ENCODE measurements at regions not wholly inside any gene's neighbourhood (a gene's known extent, or its start where the extent isn't known, plus 50 kb on each side); places are given as distances from the start of the nearest gene placed in this dataset.
A peak's percentile ranks its signal among the peaks of the same experiment; 100 is the strongest.

DNA sequence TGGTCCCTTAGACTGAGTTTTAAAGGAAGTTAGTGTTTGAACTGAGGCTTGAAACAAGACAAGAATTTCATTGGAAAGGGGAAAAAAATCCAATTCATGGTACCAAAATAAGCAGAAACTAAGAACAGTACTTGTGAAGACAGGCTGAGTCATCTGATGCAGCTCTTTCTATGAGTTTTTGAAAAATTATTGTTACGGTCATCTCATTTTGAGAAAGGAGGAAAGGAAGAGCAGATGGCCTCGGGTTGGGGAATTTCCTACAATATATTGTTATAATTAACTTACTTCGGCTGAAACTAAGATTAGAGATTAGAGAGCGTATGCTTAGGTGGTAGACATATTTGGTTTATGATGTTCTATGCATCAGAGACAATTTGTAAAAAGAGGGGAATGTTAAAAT, 2164.8 kb upstream of the AGA start:
- Histone ChIP-seq H3K9me3 (replicated peaks; ENCODE audit: control insufficient read depth, insufficient read depth, low read length) (no peaks in the 10 kb centered on the region), H3K79me2 (ENCODE audit: control insufficient read depth, insufficient read depth, low read length) (no peaks in the 10 kb centered on the region), H3K27me3 (replicated peaks in 1 of 2; ENCODE audit: control insufficient read depth in 2 of 2, insufficient read depth in 2 of 2, low read length in 1 of 2) (no peaks in the 10 kb centered on the region), H3K9ac (ENCODE audit: control insufficient read depth, insufficient read depth, low read length) (no peak overlapping the region), H3K27ac (ENCODE audit: control insufficient read depth, insufficient read depth) (no peak overlapping the region), H3K4me2 (ENCODE audit: control insufficient read depth, insufficient read depth) (no peak overlapping the region), H3K4me3 (no peak overlapping the region), H4K20me1 (ENCODE audit: control insufficient read depth, insufficient read depth) (no peaks in the 10 kb centered on the region), H2AFZ (ENCODE audit: control insufficient read depth, low read depth, low read length) (no peak overlapping the region), H3K4me1 (ENCODE audit: control insufficient read depth, insufficient read depth, low read length) (no peaks in the 10 kb centered on the region), H3K36me3 (ENCODE audit: control insufficient read depth in 2 of 2, insufficient read depth in 2 of 2, low read length in 1 of 2) (no peaks in the 10 kb centered on the region)
- WGBS (ENCODE audit: insufficient coverage, insufficient replicate concordance, low lambda C conversion rate, missing lambda C conversion rate), result 12% methylated on average over 4 of the region's 4 CpGs
- DNase-seq (ENCODE audit: low read depth, low spot score) (peak; percentile 24), ATAC-seq (peak; percentile 91), FAIRE-seq (no peak)
- ChIA-PET CTCF (interaction anchor here (0.6 to 1.2 kb wide), 3 partner anchors 12 to 482 kb away, joined by 3 to 5 read pairs (median 4); no protein-coding TSS in a partner anchor), SMC1A (ENCODE audit: uncharacterized antibody, unreplicated experiment) (interaction anchor here (0.8 to 1.6 kb wide), 3 partner anchors 14 to 45 kb away, joined by 3 to 7 read pairs (median 4); no protein-coding TSS in a partner anchor), POLR2A (interaction anchor here (0.9 kb wide), 1 partner anchor 976 kb away, joined by 3 read pairs; no protein-coding TSS in a partner anchor), RAD21 (ENCODE audit: unreplicated experiment) (no interaction called here)
- intact Hi-C loops (cut with micrococcal nuclease; ENCODE audit: unreplicated experiment), result loop anchor here (2.0 kb wide), 1 partner anchor 478 kb away; no protein-coding TSS in a partner anchor
- no TSS peak for BruUV-seq (replicated peaks)
- in situ Hi-C loops (cut with MboI), result no loop called here
- TF ChIP-seq JUNB (IDR thresholded peaks at IDR 0.05), result peak; percentile 82
- TF ChIP-seq WRNIP1 (IDR thresholded peaks at IDR 0.05; ENCODE audit: borderline replicate concordance, low read depth, low read length), result no peak
- peak; percentile 82 for TF ChIP-seq IKZF1 (conservative IDR thresholded peaks at IDR 0.05)
- TF ChIP-seq EED (IDR thresholded peaks at IDR 0.05; ENCODE audit: low read depth), result 0 out of 2 replicates have a peak, but pooled peaks have one; percentile 37
- TF ChIP-seq, protein P1, sequence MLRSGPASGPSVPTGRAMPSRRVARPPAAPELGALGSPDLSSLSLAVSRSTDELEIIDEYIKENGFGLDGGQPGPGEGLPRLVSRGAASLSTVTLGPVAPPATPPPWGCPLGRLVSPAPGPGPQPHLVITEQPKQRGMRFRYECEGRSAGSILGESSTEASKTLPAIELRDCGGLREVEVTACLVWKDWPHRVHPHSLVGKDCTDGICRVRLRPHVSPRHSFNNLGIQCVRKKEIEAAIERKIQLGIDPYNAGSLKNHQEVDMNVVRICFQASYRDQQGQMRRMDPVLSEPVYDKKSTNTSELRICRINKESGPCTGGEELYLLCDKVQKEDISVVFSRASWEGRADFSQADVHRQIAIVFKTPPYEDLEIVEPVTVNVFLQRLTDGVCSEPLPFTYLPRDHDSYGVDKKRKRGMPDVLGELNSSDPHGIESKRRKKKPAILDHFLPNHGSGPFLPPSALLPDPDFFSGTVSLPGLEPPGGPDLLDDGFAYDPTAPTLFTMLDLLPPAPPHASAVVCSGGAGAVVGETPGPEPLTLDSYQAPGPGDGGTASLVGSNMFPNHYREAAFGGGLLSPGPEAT (IDR thresholded peaks at IDR 0.05; ENCODE audit: low read depth), result peak; percentile 82; the same call in 1 of the 2 replicates
- TF ChIP-seq, protein P2, sequence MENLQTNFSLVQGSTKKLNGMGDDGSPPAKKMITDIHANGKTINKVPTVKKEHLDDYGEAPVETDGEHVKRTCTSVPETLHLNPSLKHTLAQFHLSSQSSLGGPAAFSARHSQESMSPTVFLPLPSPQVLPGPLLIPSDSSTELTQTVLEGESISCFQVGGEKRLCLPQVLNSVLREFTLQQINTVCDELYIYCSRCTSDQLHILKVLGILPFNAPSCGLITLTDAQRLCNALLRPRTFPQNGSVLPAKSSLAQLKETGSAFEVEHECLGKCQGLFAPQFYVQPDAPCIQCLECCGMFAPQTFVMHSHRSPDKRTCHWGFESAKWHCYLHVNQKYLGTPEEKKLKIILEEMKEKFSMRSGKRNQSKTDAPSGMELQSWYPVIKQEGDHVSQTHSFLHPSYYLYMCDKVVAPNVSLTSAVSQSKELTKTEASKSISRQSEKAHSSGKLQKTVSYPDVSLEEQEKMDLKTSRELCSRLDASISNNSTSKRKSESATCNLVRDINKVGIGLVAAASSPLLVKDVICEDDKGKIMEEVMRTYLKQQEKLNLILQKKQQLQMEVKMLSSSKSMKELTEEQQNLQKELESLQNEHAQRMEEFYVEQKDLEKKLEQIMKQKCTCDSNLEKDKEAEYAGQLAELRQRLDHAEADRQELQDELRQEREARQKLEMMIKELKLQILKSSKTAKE (IDR thresholded peaks at IDR 0.05; ENCODE audit: low read depth, poor library complexity, severe bottlenecking), result peak; percentile 76
- TF ChIP-seq, protein P3, sequence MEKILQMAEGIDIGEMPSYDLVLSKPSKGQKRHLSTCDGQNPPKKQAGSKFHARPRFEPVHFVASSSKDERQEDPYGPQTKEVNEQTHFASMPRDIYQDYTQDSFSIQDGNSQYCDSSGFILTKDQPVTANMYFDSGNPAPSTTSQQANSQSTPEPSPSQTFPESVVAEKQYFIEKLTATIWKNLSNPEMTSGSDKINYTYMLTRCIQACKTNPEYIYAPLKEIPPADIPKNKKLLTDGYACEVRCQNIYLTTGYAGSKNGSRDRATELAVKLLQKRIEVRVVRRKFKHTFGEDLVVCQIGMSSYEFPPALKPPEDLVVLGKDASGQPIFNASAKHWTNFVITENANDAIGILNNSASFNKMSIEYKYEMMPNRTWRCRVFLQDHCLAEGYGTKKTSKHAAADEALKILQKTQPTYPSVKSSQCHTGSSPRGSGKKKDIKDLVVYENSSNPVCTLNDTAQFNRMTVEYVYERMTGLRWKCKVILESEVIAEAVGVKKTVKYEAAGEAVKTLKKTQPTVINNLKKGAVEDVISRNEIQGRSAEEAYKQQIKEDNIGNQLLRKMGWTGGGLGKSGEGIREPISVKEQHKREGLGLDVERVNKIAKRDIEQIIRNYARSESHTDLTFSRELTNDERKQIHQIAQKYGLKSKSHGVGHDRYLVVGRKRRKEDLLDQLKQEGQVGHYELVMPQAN (conservative IDR thresholded peaks at IDR 0.05), result no peak
- peak; percentile 71 for TF ChIP-seq DPF2 (IDR thresholded peaks at IDR 0.05)
- TF ChIP-seq EP300 (IDR thresholded peaks at IDR 0.05; ENCODE audit: borderline replicate concordance in 1 of 2, control insufficient read depth in 1 of 2, low read depth in 2 of 2, low read length in 2 of 2), result peak; percentile 75 to 79; a peak in 3 of 4 replicates
- TF ChIP-seq, protein P4, sequence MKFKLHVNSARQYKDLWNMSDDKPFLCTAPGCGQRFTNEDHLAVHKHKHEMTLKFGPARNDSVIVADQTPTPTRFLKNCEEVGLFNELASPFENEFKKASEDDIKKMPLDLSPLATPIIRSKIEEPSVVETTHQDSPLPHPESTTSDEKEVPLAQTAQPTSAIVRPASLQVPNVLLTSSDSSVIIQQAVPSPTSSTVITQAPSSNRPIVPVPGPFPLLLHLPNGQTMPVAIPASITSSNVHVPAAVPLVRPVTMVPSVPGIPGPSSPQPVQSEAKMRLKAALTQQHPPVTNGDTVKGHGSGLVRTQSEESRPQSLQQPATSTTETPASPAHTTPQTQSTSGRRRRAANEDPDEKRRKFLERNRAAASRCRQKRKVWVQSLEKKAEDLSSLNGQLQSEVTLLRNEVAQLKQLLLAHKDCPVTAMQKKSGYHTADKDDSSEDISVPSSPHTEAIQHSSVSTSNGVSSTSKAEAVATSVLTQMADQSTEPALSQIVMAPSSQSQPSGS (IDR thresholded peaks at IDR 0.05; ENCODE audit: low read length), result 0 out of 2 replicates have a peak, but pooled peaks have one; percentile 24
- 0 out of 2 replicates have a peak, but pooled peaks have one; percentile 11 for TF ChIP-seq TCF12 (IDR thresholded peaks at IDR 0.05; ENCODE audit: low read depth, low read length)
- peak; percentile 21; the same call in 1 of the 2 replicates for TF ChIP-seq RUNX3 (IDR thresholded peaks at IDR 0.05; ENCODE audit: low read length)
- TF ChIP-seq MTA2 (IDR thresholded peaks at IDR 0.05; ENCODE audit: low read depth), result peak; percentile 87
- TF ChIP-seq NFIC (IDR thresholded peaks at IDR 0.05; ENCODE audit: low read depth, low read length), result peak; percentile 79; the same call in 1 of the 2 replicates
- TF ChIP-seq ZNF217 (IDR thresholded peaks at IDR 0.05), result 0 out of 2 replicates have a peak, but pooled peaks have one; percentile 31
- peak; percentile 68; the same call in 1 of the 2 replicates for TF ChIP-seq FOXM1 (IDR thresholded peaks at IDR 0.05; ENCODE audit: low read depth, low read length)
- TF ChIP-seq BHLHE40 (IDR thresholded peaks at IDR 0.05; ENCODE audit: borderline replicate concordance in 1 of 2, low read depth in 2 of 2, low read length in 1 of 2), result 0 out of 4 replicates have a peak, but pooled peaks of 1 of the 2 experiments have one; percentile 16

Data from GM12878 (cell line).